HG02623 (cell line): ENCODE measurements at regions not wholly inside any gene's neighbourhood (a gene's known extent, or its start where the extent isn't known, plus 50 kb on each side); places are given as distances from the start of the nearest gene placed in this dataset.

Experiments
- ATAC-seq: cut with Tn5 transposase; IDR thresholded peaks from one replicate; pipeline ENCODE4 v1.9.1; 2021; ENCODE audit warnings: moderate library complexity; ENCODE audit not compliant: unreplicated experiment

- ATAC-seq = no peak
Measured at GRCh38 chr1:213669964-213670691, 317.6 kb upstream of the PROX1 start.

- ATAC-seq = no peak
Measured at GRCh38 chr1:213670692-213671023, 317.1 kb upstream of the PROX1 start.

DNA sequence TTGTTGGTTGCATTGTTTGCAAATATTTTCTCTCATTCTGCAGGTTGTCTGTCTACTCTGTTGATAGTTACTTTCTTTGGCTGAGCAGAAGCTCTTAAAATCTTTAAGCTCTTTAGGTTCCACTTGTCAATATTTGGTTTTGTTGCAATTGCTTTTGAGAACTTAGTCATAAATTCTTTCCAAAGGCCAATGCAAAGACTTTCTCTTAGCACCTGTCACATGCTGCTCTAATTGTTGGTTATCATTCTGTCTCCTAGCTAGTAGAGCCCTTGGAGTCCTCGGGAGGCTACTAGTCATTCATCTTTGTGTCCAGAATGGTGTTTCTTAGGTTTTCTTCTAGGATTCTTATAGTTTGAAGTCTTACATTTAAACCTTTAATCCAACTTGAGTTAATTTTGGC, 312.7 kb upstream of the PROX1 start:
- ATAC-seq = no peak

DNA sequence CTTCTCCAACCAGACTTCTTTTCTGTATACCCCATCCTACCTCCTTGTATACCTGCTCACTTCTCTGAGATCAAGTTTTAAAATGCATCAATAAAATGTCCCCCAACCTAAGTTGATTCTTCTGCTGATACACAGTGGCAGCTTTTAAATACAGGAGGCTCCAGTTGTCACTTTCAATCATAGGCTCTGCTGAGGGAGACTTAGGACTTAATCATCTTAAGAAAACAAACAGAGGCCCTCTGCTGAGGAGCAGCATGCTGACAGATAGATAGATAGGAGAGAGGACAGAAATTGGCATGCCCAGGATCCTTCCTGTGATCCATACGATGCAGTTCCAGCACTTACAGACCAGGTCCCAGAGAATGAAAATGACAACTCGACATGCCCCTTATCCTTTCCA, 311.0 kb upstream of the PROX1 start:
- ATAC-seq = no peak

DNA sequence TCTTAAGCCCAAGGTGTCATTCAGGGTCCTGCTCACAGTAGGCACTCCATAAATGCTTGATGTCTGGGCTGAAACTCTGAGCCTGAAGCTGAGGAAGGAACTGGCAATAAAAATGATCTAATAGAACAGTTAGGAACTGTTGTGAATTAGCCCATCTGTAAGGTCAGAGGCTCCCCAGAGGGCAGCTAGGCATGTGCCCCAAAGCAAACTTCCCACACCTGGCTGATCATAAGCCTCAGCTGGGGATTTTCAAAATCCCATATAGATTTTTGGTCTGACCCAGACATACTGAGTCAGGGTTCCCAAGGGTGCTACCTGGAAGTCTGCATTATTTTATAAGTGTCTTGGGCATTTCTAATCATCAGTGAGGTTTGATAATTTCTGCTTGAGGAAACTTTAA, 309.4 kb upstream of the PROX1 start:
- ATAC-seq = no peak

- no peak for ATAC-seq
Measured at GRCh38 chr1:213678753-213679152, 309.0 kb upstream of the PROX1 start.

- ATAC-seq = no peak
Measured at GRCh38 chr1:213679153-213679552, 308.6 kb upstream of the PROX1 start.

GRCh38 chr1:213680677-213681325, 307.0 kb upstream of the PROX1 start:
- no peak for ATAC-seq

- ATAC-seq = no peak
Measured at GRCh38 chr1:213681788-213682340, 305.9 kb upstream of the PROX1 start.

- no peak for ATAC-seq
Measured at GRCh38 chr1:213683529-213683928, 304.2 kb upstream of the PROX1 start.

DNA sequence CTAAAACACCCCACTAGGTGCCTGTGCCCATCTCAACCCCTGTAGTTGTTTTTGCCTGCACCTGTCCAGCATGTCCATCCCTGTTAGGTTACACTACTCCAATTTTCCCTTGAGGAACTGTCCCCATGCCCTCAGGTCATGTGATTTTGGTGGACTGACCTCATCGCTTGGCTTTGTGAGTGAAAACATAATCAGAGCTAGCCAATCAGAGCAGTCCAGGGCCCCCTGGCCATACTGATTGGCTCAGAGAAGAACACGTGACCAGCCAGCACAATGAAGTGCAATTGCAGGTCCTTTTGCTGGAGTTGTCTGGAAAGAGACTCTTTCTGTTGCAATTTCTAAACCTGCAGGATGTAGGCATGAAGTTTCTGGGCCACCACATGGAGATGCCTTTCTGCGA, 303.3 kb upstream of the PROX1 start:
- ATAC-seq = no peak

DNA sequence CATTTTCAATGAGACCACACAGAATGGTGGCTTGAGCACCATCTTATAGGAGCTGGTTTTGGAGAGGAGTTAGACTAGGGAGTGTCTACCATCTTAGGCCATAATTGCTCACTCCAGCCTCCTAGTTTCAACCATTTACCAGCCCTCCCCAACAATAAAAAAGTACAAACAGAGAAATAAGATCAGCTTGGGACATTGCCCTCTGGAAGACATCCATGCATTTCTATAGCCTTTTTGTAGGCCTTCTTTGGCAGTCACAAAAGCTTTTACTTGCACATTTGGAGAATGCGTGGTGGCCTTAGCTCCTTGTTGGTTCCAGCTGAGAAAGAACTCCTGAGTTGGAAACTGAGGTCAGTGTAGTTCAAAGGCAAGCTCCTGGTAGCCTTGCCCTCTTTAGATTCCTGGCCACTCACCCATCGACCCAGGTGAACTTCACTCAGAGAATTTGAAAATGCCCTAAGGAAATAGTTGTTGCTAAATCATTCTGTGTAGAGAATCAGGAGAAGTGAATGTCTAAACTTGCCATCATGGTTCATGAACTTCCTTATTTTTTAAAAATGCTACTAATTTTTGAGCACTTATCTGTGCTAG, 301.7 kb upstream of the PROX1 start:
- no peak for ATAC-seq

DNA sequence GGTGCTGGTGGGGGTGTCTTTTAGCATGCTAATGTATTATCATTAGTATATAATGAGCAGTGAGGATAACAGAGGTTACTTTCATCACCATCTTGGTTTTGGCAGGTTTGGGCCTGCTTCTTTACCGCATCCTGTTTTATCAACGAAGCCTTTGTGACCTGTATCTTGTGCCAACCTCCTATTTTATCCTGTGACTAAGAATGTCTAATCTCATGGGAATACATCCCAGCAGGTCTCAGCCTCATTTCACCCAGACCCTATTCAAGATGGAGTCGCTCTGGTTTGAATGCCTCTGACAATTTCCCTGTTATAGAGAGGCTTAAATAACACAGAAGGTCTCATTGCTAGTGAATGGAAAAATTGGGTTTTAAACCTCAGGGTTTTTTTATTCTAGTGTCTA, 300.8 kb upstream of the PROX1 start:
- ATAC-seq = no peak

GRCh38 chr1:213687832-213688231, 299.9 kb upstream of the PROX1 start:
- no peak for ATAC-seq

- no peak for ATAC-seq
Measured at GRCh38 chr1:213688655-213689054, 299.1 kb upstream of the PROX1 start.

DNA sequence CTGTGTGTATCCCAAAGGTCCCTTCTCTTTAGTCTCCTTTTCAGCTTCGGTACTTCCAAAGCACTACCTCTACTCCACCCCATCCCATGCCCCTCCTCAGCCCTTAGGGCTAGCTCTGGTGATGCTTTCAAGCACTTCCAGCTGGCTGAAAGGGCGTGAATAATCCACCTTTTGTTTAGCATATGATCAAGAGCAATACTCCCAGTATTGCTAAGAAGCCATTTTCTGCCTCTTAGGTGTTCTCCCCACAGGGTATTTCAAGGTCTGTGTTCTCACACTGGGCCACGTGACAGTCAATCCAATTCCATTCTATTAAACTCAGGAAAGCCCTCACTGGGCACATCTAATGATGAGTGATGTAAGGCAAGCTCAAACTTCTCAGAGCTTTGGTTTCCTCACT, 298.5 kb upstream of the PROX1 start:
- no peak for ATAC-seq

GRCh38 chr1:213690341-213690917, 297.3 kb upstream of the PROX1 start:
- no peak for ATAC-seq

GRCh38 chr1:213692321-213692720, 295.5 kb upstream of the PROX1 start:
- ATAC-seq = no peak

- ATAC-seq = no peak
Measured at GRCh38 chr1:213693864-213694263, 293.9 kb upstream of the PROX1 start.

DNA sequence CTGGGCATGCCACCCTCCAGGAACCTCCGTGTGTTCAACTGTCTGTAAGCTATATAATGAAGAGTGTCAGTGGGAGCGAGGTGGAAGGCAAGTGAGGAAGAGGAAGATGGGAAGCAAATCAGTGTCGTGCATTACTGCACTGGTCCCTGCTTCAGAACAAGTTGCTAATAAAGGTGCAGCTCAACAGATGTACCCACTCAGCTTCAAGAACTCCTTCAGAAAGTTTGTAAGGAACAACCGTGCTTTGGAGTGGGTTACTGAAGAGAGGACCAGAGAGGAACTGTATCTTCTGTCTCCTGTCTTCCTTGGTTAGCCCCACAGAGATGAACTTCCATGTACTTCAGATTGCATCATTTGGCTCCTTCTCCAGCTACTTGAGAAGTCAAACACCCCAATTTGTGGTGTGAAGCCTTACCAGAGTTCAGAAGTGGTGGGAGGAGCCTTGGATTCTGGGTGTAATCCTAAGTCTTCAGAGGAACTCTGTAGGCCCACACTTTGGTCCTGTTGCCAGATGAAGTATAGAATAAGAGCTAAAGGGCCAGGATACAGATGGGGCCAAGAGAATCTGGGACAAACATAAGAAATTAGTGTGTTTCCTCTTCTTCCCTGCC, 290.5 kb upstream of the PROX1 start:
- ATAC-seq = no peak

GRCh38 chr1:213698092-213698702, 289.6 kb upstream of the PROX1 start:
- no peak for ATAC-seq
